PC-3 (cell line): ENCODE measurements at regions not wholly inside any gene's neighbourhood (a gene's known extent, or its start where the extent isn't known, plus 50 kb on each side); places are given as distances from the start of the nearest gene placed in this dataset.

Experiments used
- ATAC-seq: fragments of 200-7000 bp; cut with Tn5 transposase; 2 replicates; pipeline ENCODE4 v1.9.1; 2020; ENCODE audit warnings: mild to moderate bottlenecking, moderate library complexity
- BruUV-seq: library from RNA; stranded (reverse); fragments of 400-500 nt; replicated peaks from 2 replicates; lab custom pipeline; 2021; lab: Mats Ljungman, UMichigan
- CTCF ChIA-PET: fragments of 300-600 bp; sonication (Branson Sonifier 250); formaldehyde crosslinking; loops from one replicate; lab custom pipeline; 2022; ENCODE audit warnings: antibody characterized with exemption; lab: Charles Lee
- POLR2A ChIA-PET: fragments of 300-600 bp; sonication (Branson Sonifier 250); formaldehyde crosslinking; loops from one replicate; lab custom pipeline; 2022; ENCODE audit warnings: antibody characterized with exemption; ENCODE audit not compliant: unreplicated experiment; lab: Charles Lee
- DNase-seq: peaks from one replicate; pipeline ENCODE4 v3.0.0-alpha.2; 2015
- H2AFZ ChIP-seq: fragments of 300-600 bp; sonication (generic); 2 replicates; pipeline ENCODE4 v1.6.0; 2016; ENCODE audit warnings: antibody characterized with exemption, low read length
- H3F3A ChIP-seq: fragments of 300-600 bp; sonication (generic); one replicate; pipeline ENCODE4 v1.6.0; 2017; ENCODE audit warnings: antibody characterized with exemption, low read length, control low read depth, mild to moderate bottlenecking; ENCODE audit not compliant: unreplicated experiment
- H3K27ac ChIP-seq: fragments of 300-600 bp; sonication (generic); 2 replicates; pipeline ENCODE4 v1.5.1; 2016; ENCODE audit warnings: mild to moderate bottlenecking, low read length
- H3K27me3 ChIP-seq: fragments of 300-600 bp; sonication (generic); 2 replicates; pipeline ENCODE4 v1.6.1; 2016; ENCODE audit warnings: low read length, mixed read lengths
- H3K36me3 ChIP-seq: fragments of 300-600 bp; sonication (generic); 2 replicates; pipeline ENCODE4 v1.6.1; 2016; ENCODE audit warnings: low read depth, mixed run types, low read length, mixed read lengths
- H3K4me1 ChIP-seq: fragments of 300-600 bp; sonication (generic); 2 replicates; pipeline ENCODE4 v1.5.1; 2016; ENCODE audit warnings: low read length; ENCODE audit not compliant: insufficient read depth
- H3K4me2 ChIP-seq: fragments of 300-600 bp; sonication (generic); 2 replicates; pipeline ENCODE4 v1.6.0; 2016; ENCODE audit warnings: low read length
- H3K4me3 ChIP-seq: fragments of 300-600 bp; sonication (generic); 2 replicates; pipeline ENCODE4 v1.5.1; 2016; ENCODE audit warnings: mild to moderate bottlenecking, low read length, mixed read lengths
- H3K79me2 ChIP-seq: fragments of 300-600 bp; sonication (generic); 2 replicates; pipeline ENCODE4 v1.6.1; 2017; ENCODE audit warnings: low read length, mixed read lengths
- H3K9ac ChIP-seq: fragments of 300-600 bp; sonication (generic); 2 replicates; pipeline ENCODE4 v1.6.0; 2016; ENCODE audit warnings: mild to moderate bottlenecking, low read length
- H3K9me2 ChIP-seq: fragments of 300-600 bp; sonication (generic); replicated peaks from 2 replicates; pipeline ENCODE4 v1.6.1; 2016; ENCODE audit warnings: mixed run types, low read length, mixed read lengths
- H3K9me3 ChIP-seq: fragments of 300-600 bp; sonication (generic); 2 replicates; pipeline ENCODE4 v1.6.1; 2016; ENCODE audit warnings: low read length, mixed read lengths
- H4K20me1 ChIP-seq: fragments of 300-600 bp; sonication (generic); 2 replicates; pipeline ENCODE4 v1.6.1; 2016; ENCODE audit warnings: low read length, mixed read lengths
- EZH2 ChIP-seq: fragments of 300-600 bp; sonication (generic); IDR thresholded peaks from one replicate; pipeline ENCODE4 v1.6.1; 2017; ENCODE audit warnings: antibody characterized with exemption, mild to moderate bottlenecking, low read length; ENCODE audit not compliant: unreplicated experiment
- EZH2phosphoT487 ChIP-seq: fragments of 300-600 bp; sonication (generic); IDR thresholded peaks from 2 replicates; pipeline ENCODE4 v1.6.1; 2018; ENCODE audit warnings: mild to moderate bottlenecking, antibody characterized with exemption, low read length, borderline replicate concordance
- intact Hi-C: fragments of 100-400 bp; cut with micrococcal nuclease; formaldehyde crosslinking; loops from 2 replicates; pipeline ENCODE4 v1.9.0; 2023
- TF ChIP-seq, protein P1 (sequence below): fragments of 300-600 bp; sonication (generic); conservative IDR thresholded peaks from 2 replicates; pipeline ENCODE4 v1.5.1; 2017; ENCODE audit warnings: antibody characterized with exemption, low read depth, mild to moderate bottlenecking, low read length

GRCh38 chr4:156568041-156568440 is 403.6 kb downstream of the PDGFC start:
- H3K9me3 ChIP-seq = no peaks in the 10 kb centered on the region
- DNase-seq = no peak
- no peak overlapping the region for H2AFZ ChIP-seq
- ATAC-seq = no peak
- intact Hi-C loops = no loop called here
- TF ChIP-seq EZH2 (no peak), EZH2phosphoT487 (no peak)
- TF ChIP-seq, protein P1, sequence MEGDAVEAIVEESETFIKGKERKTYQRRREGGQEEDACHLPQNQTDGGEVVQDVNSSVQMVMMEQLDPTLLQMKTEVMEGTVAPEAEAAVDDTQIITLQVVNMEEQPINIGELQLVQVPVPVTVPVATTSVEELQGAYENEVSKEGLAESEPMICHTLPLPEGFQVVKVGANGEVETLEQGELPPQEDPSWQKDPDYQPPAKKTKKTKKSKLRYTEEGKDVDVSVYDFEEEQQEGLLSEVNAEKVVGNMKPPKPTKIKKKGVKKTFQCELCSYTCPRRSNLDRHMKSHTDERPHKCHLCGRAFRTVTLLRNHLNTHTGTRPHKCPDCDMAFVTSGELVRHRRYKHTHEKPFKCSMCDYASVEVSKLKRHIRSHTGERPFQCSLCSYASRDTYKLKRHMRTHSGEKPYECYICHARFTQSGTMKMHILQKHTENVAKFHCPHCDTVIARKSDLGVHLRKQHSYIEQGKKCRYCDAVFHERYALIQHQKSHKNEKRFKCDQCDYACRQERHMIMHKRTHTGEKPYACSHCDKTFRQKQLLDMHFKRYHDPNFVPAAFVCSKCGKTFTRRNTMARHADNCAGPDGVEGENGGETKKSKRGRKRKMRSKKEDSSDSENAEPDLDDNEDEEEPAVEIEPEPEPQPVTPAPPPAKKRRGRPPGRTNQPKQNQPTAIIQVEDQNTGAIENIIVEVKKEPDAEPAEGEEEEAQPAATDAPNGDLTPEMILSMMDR = no peak
- H3K27me3 ChIP-seq = no peaks in the 10 kb centered on the region
- no peaks in the 10 kb centered on the region for H4K20me1 ChIP-seq
- no peaks in the 10 kb centered on the region for H3K9me2 ChIP-seq
- CTCF ChIA-PET = no interaction called here
- H3K4me1 ChIP-seq = no peaks in the 10 kb centered on the region
- no peak overlapping the region for H3K4me2 ChIP-seq
- no peak overlapping the region for H3K9ac ChIP-seq
- no peak overlapping the region for H3K4me3 ChIP-seq
- H3F3A ChIP-seq = no peaks in the 10 kb centered on the region
- POLR2A ChIA-PET = no interaction called here
- no peaks in the 10 kb centered on the region for H3K79me2 ChIP-seq
- no peak overlapping the region for H3K27ac ChIP-seq
- no peaks in the 10 kb centered on the region for H3K36me3 ChIP-seq
- no TSS peak for BruUV-seq

GRCh38 chr4:156560701-156561100 is 410.9 kb downstream of the PDGFC start:
- ATAC-seq (no peak; the same call in 1 of the 2 replicates), DNase-seq (no peak)
- no peak overlapping the region for H2AFZ ChIP-seq
- H3K9me2 ChIP-seq = no peaks in the 10 kb centered on the region; the same call in 1 of the 2 replicates
- CTCF ChIA-PET = no interaction called here
- POLR2A ChIA-PET = no interaction called here
- TF ChIP-seq, protein P1 = no peak
- TF ChIP-seq EZH2phosphoT487 (no peak), EZH2 (no peak)
- no peaks in the 10 kb centered on the region for H3K9me3 ChIP-seq
- no peak overlapping the region for H3K4me3 ChIP-seq
- no peak overlapping the region for H3K27ac ChIP-seq
- no TSS peak for BruUV-seq
- H3K36me3 ChIP-seq = no peaks in the 10 kb centered on the region
- no peaks in the 10 kb centered on the region for H3F3A ChIP-seq
- no peak overlapping the region for H3K9ac ChIP-seq
- peaks cover 15% of the 10 kb centered on the region for H3K4me1 ChIP-seq
- intact Hi-C loops = no loop called here
- no peak overlapping the region for H3K4me2 ChIP-seq
- H3K79me2 ChIP-seq = no peaks in the 10 kb centered on the region
- H4K20me1 ChIP-seq = no peaks in the 10 kb centered on the region
- H3K27me3 ChIP-seq = no peaks in the 10 kb centered on the region

- H3K36me3 ChIP-seq = no peaks in the 10 kb centered on the region
- H3K4me3 ChIP-seq = no peak overlapping the region
- H3K9ac ChIP-seq = no peak overlapping the region
- no TSS peak for BruUV-seq
- ChIA-PET POLR2A (no interaction called here), CTCF (no interaction called here)
- H3K27ac ChIP-seq = 0 out of 2 replicates have a peak overlapping the region, but pooled peaks have one; percentile 15
- H3K79me2 ChIP-seq = no peaks in the 10 kb centered on the region
- peaks cover 15% of the 10 kb centered on the region for H3K4me1 ChIP-seq
- no peaks in the 10 kb centered on the region; the same call in 1 of the 2 replicates for H3K9me2 ChIP-seq
- no peaks in the 10 kb centered on the region for H4K20me1 ChIP-seq
- DNase-seq (peak; percentile 38), ATAC-seq (peak; percentile 43; the same call in 1 of the 2 replicates)
- H3K27me3 ChIP-seq = no peaks in the 10 kb centered on the region
- peak overlapping the region; percentile 22 for H3K4me2 ChIP-seq
- intact Hi-C loops = no loop called here
- H3K9me3 ChIP-seq = no peaks in the 10 kb centered on the region
- TF ChIP-seq, protein P1 = no peak
- TF ChIP-seq EZH2 = no peak
- no peak for TF ChIP-seq EZH2phosphoT487
- peak overlapping the region; percentile 19; the same call in 1 of the 2 replicates for H2AFZ ChIP-seq
- H3F3A ChIP-seq = no peaks in the 10 kb centered on the region
These were observed 412.3 kb downstream of the PDGFC start for GRCh38 chr4:156559346-156559745.
